H1 (cell line): ENCODE measurements at regions not wholly inside any gene's neighbourhood (a gene's known extent, or its start where the extent isn't known, plus 50 kb on each side); places are given as distances from the start of the nearest gene placed in this dataset.

Experiments
- CHD7 ChIP-seq: fragments of 300-600 bp; sonication (generic); IDR thresholded peaks from 2 replicates; pipeline ENCODE4 v1.7.1; 2012; ENCODE audit warnings: low read length, moderate library complexity, mild to moderate bottlenecking, inconsistent platforms; ENCODE audit not compliant: insufficient replicate concordance
- TAF1 ChIP-seq: IDR thresholded peaks from 2 replicates; pipeline ENCODE4 v1.6.1; 2011; ENCODE audit warnings: mild to moderate bottlenecking, low read depth, low read length

- TF ChIP-seq CHD7 (no peak), TAF1 (no peak)
- TF ChIP-seq, all 59 proteins: peak for 0
These were observed 63.6 kb upstream of the RAB18 start (continued) for GRCh38 chr10:27440478-27440877.
